ENCODE measurements at regions not wholly inside any gene's neighbourhood (a gene's known extent, or its start where the extent isn't known, plus 50 kb on each side); places are given as distances from the start of the nearest gene placed in this dataset.

DNA sequence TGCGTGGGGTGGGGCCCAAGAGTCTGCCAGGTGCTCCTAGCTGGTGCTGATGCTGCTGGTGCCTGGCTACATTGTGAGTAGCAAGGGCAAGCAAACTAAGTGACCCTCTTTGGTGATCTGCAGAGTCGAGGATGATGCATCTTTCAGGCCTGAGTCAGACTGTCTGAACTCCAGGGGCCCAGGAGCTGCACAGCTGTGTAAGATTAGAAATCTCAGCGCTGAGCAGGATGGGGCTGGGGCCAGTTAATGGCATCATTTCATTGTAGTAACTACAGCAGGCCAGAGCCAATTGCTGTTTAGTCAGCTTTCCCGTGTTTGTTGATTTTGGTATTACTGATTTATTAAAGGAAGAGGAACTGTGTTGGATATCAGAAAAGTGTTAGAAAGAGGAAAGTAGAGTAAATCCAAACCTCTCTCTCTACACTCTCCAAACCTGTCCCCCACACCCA lies 365.2 kb downstream of the PAX1 start:
- Histone ChIP-seq H3K9me3 (no peaks in the 10 kb centered on the region), H3K36me3 (no peaks in the 10 kb centered on the region), H3K4me3 (no peak overlapping the region), H3K4me1 (no peaks in the 10 kb centered on the region), H3K27me3 (no peaks in the 10 kb centered on the region), H3K27ac (no peak overlapping the region)
- no peak for DNase-seq (ENCODE audit: low spot score)
- TF ChIP-seq, protein P1, sequence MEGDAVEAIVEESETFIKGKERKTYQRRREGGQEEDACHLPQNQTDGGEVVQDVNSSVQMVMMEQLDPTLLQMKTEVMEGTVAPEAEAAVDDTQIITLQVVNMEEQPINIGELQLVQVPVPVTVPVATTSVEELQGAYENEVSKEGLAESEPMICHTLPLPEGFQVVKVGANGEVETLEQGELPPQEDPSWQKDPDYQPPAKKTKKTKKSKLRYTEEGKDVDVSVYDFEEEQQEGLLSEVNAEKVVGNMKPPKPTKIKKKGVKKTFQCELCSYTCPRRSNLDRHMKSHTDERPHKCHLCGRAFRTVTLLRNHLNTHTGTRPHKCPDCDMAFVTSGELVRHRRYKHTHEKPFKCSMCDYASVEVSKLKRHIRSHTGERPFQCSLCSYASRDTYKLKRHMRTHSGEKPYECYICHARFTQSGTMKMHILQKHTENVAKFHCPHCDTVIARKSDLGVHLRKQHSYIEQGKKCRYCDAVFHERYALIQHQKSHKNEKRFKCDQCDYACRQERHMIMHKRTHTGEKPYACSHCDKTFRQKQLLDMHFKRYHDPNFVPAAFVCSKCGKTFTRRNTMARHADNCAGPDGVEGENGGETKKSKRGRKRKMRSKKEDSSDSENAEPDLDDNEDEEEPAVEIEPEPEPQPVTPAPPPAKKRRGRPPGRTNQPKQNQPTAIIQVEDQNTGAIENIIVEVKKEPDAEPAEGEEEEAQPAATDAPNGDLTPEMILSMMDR (IDR thresholded peaks at IDR 0.05): no peak

DNA sequence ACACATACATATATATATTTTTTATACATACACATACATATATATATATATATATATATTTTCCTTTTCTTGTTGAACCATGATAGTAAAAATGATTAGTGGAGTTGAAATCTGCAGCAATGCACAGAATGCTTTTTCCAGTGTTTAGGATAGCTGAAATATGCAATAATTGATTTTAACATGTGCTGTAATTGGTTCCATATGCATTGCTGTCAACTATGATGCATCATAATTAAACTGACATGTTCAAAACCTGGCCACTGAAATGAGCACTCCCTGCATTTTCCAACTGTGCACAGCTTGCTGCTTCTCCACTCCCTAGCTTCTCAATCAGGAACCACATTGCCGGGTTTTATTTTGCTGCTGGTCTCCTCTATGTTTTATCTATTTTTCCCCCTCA lies 358.3 kb downstream of the PAX1 start:
- H3K4me1 ChIP-seq: no peaks in the 10 kb centered on the region
- no peaks in the 10 kb centered on the region for H3K36me3 ChIP-seq
- DNase-seq (ENCODE audit: low spot score): no peak
- no peaks in the 10 kb centered on the region for H3K9me3 ChIP-seq
- TF ChIP-seq, protein P1 (IDR thresholded peaks at IDR 0.05): no peak
- no peak overlapping the region for H3K27ac ChIP-seq
- no peaks in the 10 kb centered on the region for H3K27me3 ChIP-seq
- no peak overlapping the region for H3K4me3 ChIP-seq

DNA sequence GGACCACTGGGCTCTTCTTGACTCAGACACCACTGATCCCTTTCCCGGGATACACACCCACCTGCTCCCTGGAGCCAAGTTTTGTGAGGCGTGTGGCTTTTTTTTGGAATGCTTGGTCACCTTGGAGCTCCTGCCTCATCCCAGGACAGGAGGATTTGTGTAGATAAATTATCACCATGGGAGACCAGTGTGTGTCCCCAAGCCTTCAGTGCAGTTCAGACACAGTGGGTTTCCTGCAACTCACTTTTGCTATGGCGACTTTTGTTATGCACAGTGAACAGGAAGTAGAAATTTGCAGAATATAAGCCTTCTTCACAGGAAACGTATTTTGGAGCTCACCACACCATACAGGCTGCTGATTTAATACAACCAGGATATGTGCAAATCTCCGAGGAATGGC lies 357.4 kb downstream of the PAX1 start:
- H3K4me3 ChIP-seq: no peak overlapping the region
- TF ChIP-seq, protein P1 (IDR thresholded peaks at IDR 0.05): no peak
- no peak overlapping the region for H3K27ac ChIP-seq
- H3K36me3 ChIP-seq: no peaks in the 10 kb centered on the region
- H3K27me3 ChIP-seq: no peaks in the 10 kb centered on the region
- H3K4me1 ChIP-seq: no peaks in the 10 kb centered on the region
- no peak for DNase-seq (ENCODE audit: low spot score)
- H3K9me3 ChIP-seq: no peaks in the 10 kb centered on the region

DNA sequence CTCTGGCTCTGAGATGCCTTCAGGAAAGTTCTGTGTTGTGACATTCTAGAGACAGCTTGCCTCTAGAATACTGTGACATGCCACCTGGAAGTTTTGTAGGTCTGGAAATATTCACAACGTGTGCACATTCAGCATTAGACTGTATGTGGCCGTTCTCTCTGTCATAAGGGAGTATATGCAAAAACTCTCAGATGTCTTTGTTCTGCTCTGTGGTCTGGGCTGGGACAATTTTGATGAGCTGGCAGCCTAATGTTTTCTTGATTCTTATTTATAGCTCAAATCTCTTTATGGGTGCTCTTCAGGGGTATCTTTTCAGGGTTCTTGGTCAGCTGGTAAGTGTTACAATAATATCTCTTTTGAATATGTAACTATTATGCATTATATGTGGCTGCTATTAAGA lies 355.1 kb downstream of the PAX1 start:
- Histone ChIP-seq H3K27me3 (no peaks in the 10 kb centered on the region), H3K4me3 (no peak overlapping the region), H3K9me3 (no peaks in the 10 kb centered on the region), H3K36me3 (no peaks in the 10 kb centered on the region), H3K27ac (no peak overlapping the region), H3K4me1 (no peaks in the 10 kb centered on the region)
- DNase-seq (ENCODE audit: low spot score): no peak
- TF ChIP-seq, protein P1 (IDR thresholded peaks at IDR 0.05): no peak

DNA sequence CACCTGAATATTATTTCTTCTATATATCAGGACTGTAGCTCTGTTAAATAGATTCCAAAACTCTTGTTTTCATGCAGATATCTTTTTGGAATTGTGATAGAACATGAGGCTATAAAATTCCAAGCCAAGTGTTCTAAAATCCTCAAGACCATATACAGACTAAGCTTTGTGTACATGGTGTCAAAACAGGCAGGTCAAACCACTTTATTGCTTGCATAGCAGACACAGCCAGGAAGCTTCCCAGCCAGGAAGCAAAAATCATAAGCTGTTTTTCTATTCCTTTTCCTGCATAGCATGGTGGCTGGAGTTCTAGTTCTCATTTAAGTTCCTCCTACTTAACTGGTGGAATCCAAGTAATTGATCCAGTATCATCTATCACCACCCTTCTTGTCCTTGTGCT lies 353.3 kb downstream of the PAX1 start:
- TF ChIP-seq, protein P1 (IDR thresholded peaks at IDR 0.05): no peak
- DNase-seq (ENCODE audit: low spot score): no peak
- H3K4me1 ChIP-seq: no peaks in the 10 kb centered on the region
- no peak overlapping the region for H3K4me3 ChIP-seq
- H3K9me3 ChIP-seq: no peaks in the 10 kb centered on the region
- no peaks in the 10 kb centered on the region for H3K27me3 ChIP-seq
- H3K27ac ChIP-seq: no peak overlapping the region
- H3K36me3 ChIP-seq: no peaks in the 10 kb centered on the region

DNA sequence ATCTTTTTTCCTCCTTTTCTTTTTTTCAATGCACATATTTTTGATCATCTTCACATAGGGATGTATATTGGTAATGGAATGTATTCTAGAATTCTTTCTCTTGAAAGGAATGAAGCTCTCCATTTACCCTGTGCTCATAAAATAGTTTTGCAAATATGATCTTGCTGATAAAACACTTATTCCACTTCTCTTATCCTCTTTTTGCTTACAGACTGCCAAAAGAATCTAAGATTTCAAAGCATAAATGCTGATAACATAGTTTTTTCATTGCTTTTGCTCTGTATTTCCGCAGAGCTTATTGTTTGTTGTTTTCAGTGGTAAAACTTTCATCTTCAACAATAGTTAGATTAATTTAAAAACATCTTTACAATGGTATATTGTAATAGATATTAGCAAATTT lies 350.5 kb downstream of the PAX1 start:
- no peak for DNase-seq (ENCODE audit: low spot score)
- Histone ChIP-seq H3K27ac (no peak overlapping the region), H3K36me3 (no peaks in the 10 kb centered on the region)

More for the DNA sequence above, 350.5 kb downstream of the PAX1 start:
- Histone ChIP-seq H3K4me3 (no peak overlapping the region), H3K9me3 (no peaks in the 10 kb centered on the region), H3K4me1 (no peaks in the 10 kb centered on the region), H3K27me3 (no peaks in the 10 kb centered on the region)
- TF ChIP-seq, protein P1 (IDR thresholded peaks at IDR 0.05): no peak
